OCI-LY3 (cell line): ENCODE measurements at regions not wholly inside any gene's neighbourhood (a gene's known extent, or its start where the extent isn't known, plus 50 kb on each side); places are given as distances from the start of the nearest gene placed in this dataset.
"Not testable (repeated sequence)": the region's sequence is repeated elsewhere in the genome, so short reads cannot be mapped to it uniquely, and the experiment has no call there.

Experiments used
- H2AFZ ChIP-seq: fragments of 200-600, 300-600 bp; shearing (Covaris generic); 2 replicates; pipeline ENCODE4 v1.6.0; 2014; ENCODE audit warnings: antibody characterized with exemption, low read depth, low read length
- H3K27ac ChIP-seq: fragments of 200-600, 300-600 bp; sonication (generic); 2 replicates; pipeline ENCODE4 v1.5.1; 2014; ENCODE audit warnings: mild to moderate bottlenecking, low read length, moderate library complexity, mixed read lengths
- H3K27me3 ChIP-seq: fragments of 200-600, 300-600 bp; sonication (generic); 2 replicates; pipeline ENCODE4 v1.6.1; 2014; ENCODE audit warnings: low read depth, low read length, mixed read lengths
- H3K36me3 ChIP-seq: fragments of 200-600, 300-600 bp; sonication (generic); replicated peaks from 2 replicates; pipeline ENCODE3; 2014; ENCODE audit warnings: low read depth, low read length, mixed read lengths
- H3K4me1 ChIP-seq: fragments of 300-600, 200-600 bp; sonication (generic); 2 replicates; pipeline ENCODE4 v1.6.1; 2014; ENCODE audit warnings: low read length, mixed read lengths
- H3K4me2 ChIP-seq: fragments of 200-600, 300-600 bp; sonication (generic); 2 replicates; pipeline ENCODE4 v1.6.1; 2014; ENCODE audit warnings: low read length, mixed read lengths
- H3K4me3 ChIP-seq: fragments of 300-600, 200-600 bp; sonication (generic); 2 replicates; pipeline ENCODE4 v1.5.1; 2014; ENCODE audit warnings: antibody characterized with exemption, mild to moderate bottlenecking, low read length, moderate library complexity
- H3K79me2 ChIP-seq: fragments of 300-600, 200-600 bp; shearing (Covaris generic); 2 replicates; pipeline ENCODE4 v1.6.1; 2014; ENCODE audit warnings: mild to moderate bottlenecking, low read length, mixed read lengths
- H3K9ac ChIP-seq: fragments of 300-600, 200-600 bp; shearing (Covaris generic); 2 replicates; pipeline ENCODE4 v1.6.0; 2014; ENCODE audit warnings: mild to moderate bottlenecking, low read length, moderate library complexity
- H3K9me3 ChIP-seq: fragments of 200-600, 300-600 bp; shearing (Covaris generic); 2 replicates; pipeline ENCODE4 v1.6.1; 2014; ENCODE audit warnings: low read length, mixed read lengths; ENCODE audit not compliant: insufficient read depth
- H4K20me1 ChIP-seq: fragments of 200-600, 300-600 bp; sonication (generic); 2 replicates; pipeline ENCODE4 v1.6.1; 2016; ENCODE audit warnings: low read length, mixed read lengths; ENCODE audit not compliant: insufficient read depth
- EZH2phosphoT487 ChIP-seq: fragments of 200-600 bp; shearing (Covaris generic); IDR thresholded peaks from 2 replicates; pipeline ENCODE4 v1.6.1; 2018; ENCODE audit warnings: antibody characterized with exemption, mixed run types, low read depth
- TF ChIP-seq, protein P1 (sequence below): fragments of 200-600, 300-600 bp; sonication (generic); IDR thresholded peaks from 2 replicates; pipeline ENCODE4 v1.5.1; 2014; ENCODE audit warnings: antibody characterized with exemption, low read length, low read depth

GRCh38 chr17:21572148-21572547 lies 120.2 kb upstream of the KCNJ18 start:
- H3K9me3 ChIP-seq, H3K4me1 ChIP-seq, H3K4me3 ChIP-seq, H3K27me3 ChIP-seq, H3K9ac ChIP-seq, H3K36me3 ChIP-seq, H3K27ac ChIP-seq, H3K4me2 ChIP-seq, H3K79me2 ChIP-seq, H4K20me1 ChIP-seq, H2AFZ ChIP-seq: not testable (repeated sequence)

GRCh38 chr17:21573271-21573960 lies 118.9 kb upstream of the KCNJ18 start:
- H2AFZ ChIP-seq, H4K20me1 ChIP-seq, H3K79me2 ChIP-seq, H3K27me3 ChIP-seq, H3K4me2 ChIP-seq, H3K27ac ChIP-seq, H3K4me3 ChIP-seq, H3K36me3 ChIP-seq, H3K4me1 ChIP-seq, H3K9me3 ChIP-seq, H3K9ac ChIP-seq: not testable (repeated sequence)

DNA sequence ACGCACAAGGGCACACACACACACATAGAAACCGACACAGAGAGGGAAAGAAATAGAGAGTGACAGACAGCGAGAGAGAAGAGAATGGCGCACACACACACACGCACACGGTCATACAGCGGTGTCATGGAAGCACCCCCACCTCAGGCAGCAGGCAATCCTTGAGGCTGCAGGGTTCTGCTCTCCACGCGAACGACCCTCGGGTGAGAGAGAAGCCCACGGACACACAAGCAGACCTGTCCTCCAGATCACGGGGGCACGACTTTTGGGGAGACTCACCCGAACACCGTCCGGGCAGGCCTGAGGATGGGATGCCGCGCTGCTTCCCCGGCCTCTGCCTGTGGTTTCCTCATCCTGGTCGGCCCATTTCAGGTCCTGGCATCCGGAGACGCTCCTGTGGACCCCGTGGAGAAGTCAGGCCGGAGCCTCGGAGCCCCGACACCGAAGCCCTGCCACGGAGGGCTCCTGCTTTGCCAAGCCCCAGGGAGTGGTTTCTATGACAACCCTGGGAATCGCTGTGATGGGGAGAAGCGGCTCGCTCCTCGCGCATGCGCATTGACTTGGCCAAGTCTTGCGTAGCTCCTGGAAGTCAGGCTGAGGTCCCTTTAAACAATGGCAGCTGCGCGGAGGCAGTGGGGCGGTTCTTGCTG lies 118.2 kb upstream of the KCNJ18 start:
- Histone ChIP-seq H3K4me1 (no peaks in the 10 kb centered on the region), H3K9ac (no peak overlapping the region), H4K20me1 (no peaks in the 10 kb centered on the region), H3K9me3 (no peaks in the 10 kb centered on the region), H3K27ac (no peak overlapping the region), H3K27me3 (no peaks in the 10 kb centered on the region), H3K4me2 (no peak overlapping the region), H3K79me2 (no peaks in the 10 kb centered on the region), H2AFZ (no peak overlapping the region), H3K36me3 (no peaks in the 10 kb centered on the region), H3K4me3 (no peak overlapping the region)
- no peak for TF ChIP-seq EZH2phosphoT487
- TF ChIP-seq, protein P1, sequence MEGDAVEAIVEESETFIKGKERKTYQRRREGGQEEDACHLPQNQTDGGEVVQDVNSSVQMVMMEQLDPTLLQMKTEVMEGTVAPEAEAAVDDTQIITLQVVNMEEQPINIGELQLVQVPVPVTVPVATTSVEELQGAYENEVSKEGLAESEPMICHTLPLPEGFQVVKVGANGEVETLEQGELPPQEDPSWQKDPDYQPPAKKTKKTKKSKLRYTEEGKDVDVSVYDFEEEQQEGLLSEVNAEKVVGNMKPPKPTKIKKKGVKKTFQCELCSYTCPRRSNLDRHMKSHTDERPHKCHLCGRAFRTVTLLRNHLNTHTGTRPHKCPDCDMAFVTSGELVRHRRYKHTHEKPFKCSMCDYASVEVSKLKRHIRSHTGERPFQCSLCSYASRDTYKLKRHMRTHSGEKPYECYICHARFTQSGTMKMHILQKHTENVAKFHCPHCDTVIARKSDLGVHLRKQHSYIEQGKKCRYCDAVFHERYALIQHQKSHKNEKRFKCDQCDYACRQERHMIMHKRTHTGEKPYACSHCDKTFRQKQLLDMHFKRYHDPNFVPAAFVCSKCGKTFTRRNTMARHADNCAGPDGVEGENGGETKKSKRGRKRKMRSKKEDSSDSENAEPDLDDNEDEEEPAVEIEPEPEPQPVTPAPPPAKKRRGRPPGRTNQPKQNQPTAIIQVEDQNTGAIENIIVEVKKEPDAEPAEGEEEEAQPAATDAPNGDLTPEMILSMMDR = no peak

GRCh38 chr17:21574611-21575255 lies 117.6 kb upstream of the KCNJ18 start:
- not testable (repeated sequence) for H3K27ac ChIP-seq, H3K79me2 ChIP-seq, H3K27me3 ChIP-seq, H3K4me3 ChIP-seq, H3K4me2 ChIP-seq, H3K4me1 ChIP-seq, H3K9ac ChIP-seq, H3K9me3 ChIP-seq, H3K36me3 ChIP-seq, H2AFZ ChIP-seq, H4K20me1 ChIP-seq

DNA sequence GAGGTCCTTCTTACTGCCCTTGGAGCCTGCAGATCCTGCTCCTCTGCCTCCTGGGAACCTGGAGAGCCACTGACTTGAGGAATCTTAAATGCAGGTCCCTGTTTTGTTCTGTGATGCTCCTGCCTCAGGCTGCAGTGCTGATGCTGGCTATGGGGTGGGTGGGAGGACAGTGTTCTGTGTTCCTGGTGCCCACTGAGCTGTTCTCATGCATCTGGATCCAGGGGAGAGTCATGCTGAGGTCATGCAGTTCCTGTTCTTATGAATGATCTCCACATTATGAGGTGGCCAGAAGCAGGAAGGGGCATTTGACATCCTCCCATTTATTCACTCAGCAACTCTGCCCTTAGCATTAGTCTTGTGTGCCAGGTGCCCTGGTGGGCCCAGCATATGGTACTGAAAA lies 113.5 kb upstream of the KCNJ18 start:
- H3K36me3 ChIP-seq, H3K27me3 ChIP-seq, H3K79me2 ChIP-seq, H3K4me3 ChIP-seq, H3K27ac ChIP-seq, H2AFZ ChIP-seq, H4K20me1 ChIP-seq, H3K9me3 ChIP-seq, H3K9ac ChIP-seq, H3K4me2 ChIP-seq, H3K4me1 ChIP-seq: not testable (repeated sequence)

DNA sequence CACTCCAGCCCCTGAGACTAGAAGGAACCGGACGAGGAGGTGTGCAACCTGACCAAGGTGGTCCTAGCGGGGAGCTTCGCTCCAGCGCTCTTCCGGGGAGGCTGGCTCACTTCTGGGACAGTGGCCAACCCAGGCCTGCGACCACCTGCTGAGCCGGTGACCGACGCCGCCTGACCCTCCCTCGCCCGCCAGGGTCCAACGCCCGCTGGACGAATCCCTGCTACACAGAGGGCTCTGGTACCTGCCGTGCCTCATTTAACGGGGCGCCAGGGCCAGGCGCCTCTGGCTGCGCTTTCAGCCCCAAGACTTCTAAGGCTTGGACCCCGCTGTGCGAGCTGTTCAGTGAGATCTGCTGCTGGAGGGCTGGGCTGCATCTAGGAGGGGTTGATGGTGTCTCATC lies 99.5 kb upstream of the KCNJ18 start:
- H4K20me1 ChIP-seq = no peaks in the 10 kb centered on the region
- H3K9me3 ChIP-seq = no peaks in the 10 kb centered on the region
- no peak overlapping the region for H3K4me3 ChIP-seq
- no peaks in the 10 kb centered on the region for H3K79me2 ChIP-seq
- H3K4me1 ChIP-seq = no peaks in the 10 kb centered on the region
- no peak overlapping the region for H2AFZ ChIP-seq
- H3K36me3 ChIP-seq = no peaks in the 10 kb centered on the region
- H3K27ac ChIP-seq = no peak overlapping the region
- TF ChIP-seq, protein P1 = no peak
- no peak for TF ChIP-seq EZH2phosphoT487
- no peaks in the 10 kb centered on the region for H3K27me3 ChIP-seq
- H3K4me2 ChIP-seq = no peak overlapping the region
- H3K9ac ChIP-seq = no peak overlapping the region

DNA sequence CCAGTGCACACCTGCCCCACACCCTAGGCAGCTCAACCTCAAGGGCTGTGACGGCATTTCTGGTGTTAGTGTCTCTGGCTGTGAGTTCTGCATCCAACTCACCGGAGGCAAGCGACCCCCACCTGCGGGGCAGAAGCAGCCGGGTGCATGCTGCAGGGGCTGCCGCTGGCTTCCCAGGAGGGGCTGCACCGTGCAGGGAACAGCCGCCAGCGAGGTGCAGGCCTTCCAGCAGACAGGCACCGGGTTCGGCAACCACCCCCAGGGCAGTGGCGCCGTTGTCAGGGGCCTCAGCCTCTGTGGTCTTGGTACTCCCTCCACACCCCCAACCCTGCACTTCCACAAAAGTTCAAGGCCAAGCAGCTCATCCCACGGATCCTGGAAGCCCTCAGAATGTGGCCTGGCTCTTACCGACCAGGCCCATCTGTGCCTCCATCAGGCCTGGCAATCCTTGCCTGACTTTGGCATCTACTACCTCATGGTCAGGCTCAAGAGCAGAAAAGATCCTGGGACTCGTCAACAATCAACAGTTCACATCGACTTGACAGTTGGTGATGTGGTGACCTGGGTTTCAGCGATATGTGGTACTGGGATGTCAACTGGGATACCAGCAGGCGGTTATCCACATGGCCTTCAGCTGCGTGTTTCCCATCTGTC lies 98.7 kb upstream of the KCNJ18 start:
- H3K79me2 ChIP-seq, H3K9ac ChIP-seq, H3K36me3 ChIP-seq: not testable (repeated sequence)

More for the DNA sequence above, 98.7 kb upstream of the KCNJ18 start:
- H3K9me3 ChIP-seq, H3K4me1 ChIP-seq, H3K4me2 ChIP-seq, H3K4me3 ChIP-seq, H3K27me3 ChIP-seq, H2AFZ ChIP-seq, H3K27ac ChIP-seq, H4K20me1 ChIP-seq: not testable (repeated sequence)
